HG03108 (cell line): ENCODE measurements at regions not wholly inside any gene's neighbourhood (a gene's known extent, or its start where the extent isn't known, plus 50 kb on each side); places are given as distances from the start of the nearest gene placed in this dataset.

Experiments
- ATAC-seq: cut with Tn5 transposase; IDR thresholded peaks from one replicate; pipeline ENCODE4 v1.9.1; 2021; ENCODE audit warnings: moderate library complexity; ENCODE audit not compliant: unreplicated experiment

DNA sequence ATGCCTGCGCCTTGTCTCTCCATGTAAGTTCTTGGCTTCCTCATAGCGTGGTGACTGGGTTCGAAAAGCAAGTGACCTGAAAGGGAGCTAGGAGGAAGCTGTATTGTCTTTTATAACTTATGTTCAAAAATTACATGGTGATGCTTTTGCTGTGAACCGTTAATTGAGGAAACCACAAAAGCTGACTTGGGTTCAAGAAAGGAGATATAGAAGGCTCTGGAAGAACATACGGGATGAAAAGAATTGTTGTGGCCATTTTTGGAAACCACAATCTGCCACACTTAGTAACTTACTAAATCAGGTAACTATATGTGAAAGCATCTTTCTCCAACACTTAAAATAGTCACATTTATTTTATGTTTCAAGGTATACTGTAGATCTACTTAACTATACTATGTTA lies 177.0 kb upstream of the RBMS1 start:
- ATAC-seq = no peak

DNA sequence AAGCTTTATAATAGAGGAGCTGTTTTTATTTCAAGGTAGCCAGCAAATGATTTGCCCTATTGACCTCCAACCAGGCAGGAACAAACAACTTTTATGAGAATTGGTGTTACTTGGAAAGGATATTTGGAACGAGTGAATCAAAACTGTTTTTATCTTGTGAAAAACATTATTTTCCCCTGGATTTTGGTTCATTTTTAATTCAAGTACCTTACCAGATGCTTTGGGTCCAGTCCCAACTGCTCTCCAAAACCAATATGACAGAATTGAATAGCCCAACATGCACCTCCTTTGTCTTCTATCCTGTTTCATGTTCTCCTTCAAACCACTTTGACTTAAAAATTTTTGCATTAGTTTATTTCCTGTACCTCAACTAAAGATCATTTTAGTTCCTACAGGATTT lies 178.6 kb upstream of the RBMS1 start:
- no peak for ATAC-seq

DNA sequence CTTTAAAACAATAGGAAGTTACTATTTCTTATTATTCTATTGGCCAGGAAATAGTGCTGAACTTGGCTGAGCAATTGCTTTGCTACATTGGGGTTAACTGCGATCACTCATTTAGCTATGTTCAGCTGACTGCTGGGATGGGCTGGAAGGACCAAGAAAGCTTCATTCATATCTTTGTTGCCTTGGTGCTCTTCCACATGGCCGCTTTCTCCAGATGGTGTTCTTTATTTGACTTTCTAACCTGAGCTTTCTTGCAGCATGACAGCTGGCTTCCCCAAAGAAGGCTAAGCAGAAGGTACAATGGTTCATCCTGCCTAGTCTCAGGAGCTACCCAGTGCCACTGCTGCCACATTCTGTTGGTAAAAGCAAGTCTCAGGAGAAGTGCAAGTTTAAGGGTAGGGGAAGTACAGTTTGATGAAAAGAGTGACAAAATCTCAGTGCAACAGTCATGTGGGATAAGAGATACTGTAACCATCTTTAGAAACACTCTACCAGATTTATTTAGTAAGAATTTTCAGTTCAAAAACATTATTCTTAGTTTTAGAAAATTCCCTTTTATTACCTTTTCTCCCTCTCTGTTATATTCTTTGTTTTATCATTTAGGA lies 180.6 kb upstream of the RBMS1 start:
- no peak for ATAC-seq

DNA sequence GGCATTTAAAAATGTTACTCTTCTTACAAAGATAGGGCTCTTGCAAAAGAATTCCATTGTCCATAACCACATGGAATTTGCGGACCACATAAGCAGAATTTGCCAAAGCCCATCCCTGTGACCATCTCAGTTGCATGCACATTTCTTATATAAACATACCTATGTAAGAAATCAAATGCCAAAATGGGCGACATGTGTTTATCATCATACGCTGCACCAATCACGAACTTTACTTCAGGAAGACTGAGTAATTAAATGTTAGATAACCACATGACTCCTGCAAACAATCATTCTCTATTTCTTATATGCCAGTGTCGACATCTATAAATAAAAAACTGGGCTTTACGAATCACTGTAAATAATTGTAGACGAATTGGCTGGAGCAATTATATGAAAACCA lies 186.1 kb upstream of the RBMS1 start:
- no peak for ATAC-seq

DNA sequence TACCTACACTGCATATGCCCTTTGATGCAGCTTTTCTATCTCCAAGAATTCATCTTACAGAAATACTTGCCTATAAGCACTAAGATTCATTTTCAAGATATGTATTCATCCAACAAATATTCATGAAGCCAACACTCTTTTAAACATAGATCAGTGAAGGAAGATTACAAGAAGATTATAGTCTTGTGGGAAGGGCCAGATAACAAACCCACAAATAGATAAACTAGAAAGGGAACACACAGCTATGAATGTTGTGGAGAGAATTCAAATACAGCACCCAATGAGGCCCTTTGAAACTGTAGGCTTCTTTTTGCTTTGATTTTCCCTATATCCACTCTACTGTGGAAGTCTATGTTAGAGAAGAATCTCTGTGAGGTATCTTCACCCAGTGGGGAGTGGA lies 186.7 kb upstream of the RBMS1 start:
- ATAC-seq = no peak

DNA sequence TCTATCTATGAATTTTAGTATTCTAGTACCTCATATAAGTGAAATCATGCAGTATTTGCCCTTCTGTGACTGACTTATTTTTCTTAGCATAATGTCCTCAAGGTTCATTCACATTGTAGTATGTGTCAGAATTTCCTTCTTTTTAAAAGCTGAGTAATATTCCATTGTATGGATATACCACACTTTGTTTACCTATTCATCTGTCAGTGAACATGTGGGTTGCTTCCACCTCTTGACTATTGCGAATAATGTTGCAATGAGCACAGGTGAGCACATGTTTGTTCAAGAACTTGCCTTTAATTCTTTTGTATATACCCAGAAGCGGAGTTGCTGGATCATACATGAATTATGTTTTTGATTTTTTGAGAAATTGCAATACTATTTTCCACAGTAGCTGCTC lies 187.4 kb upstream of the RBMS1 start:
- ATAC-seq = no peak

DNA sequence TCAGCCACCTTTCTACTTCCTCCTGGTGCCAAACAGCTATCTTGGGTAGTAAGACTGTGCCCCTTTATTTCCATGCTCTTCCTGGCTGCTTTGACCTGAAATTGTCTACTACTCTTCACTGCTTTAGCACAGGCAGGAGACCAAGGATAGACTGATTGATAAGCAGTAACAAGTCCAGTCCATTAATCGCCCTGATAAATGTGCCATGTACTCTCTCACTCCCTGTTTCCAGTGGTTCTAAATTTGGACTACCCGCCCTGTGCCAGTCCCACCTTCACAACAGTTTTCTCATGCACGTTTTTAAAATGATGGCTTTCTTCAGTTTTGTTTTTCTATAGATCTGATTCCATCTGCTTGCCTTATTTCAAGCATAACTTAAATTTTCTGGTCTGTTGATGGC lies 189.6 kb upstream of the RBMS1 start:
- no peak for ATAC-seq

DNA sequence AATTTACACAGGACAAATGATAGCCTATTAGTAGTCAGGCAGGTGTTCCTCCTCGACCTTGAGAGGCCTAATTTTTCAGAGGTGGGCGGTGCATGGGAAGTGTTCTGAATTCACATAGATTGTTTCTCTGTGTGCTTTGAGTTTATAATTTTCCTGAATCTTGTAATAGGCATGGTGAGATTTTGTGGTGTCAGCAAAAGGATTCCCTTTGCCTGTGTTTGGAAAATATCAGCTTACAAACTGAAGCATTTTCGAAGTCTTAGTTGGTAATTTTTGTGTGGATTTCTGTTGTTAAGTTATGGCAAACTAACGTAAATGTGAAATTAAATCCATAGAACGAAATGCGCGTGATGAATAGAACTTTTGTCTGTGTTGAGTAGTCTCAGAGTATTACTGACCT lies 194.0 kb upstream of the RBMS1 start:
- ATAC-seq = no peak

DNA sequence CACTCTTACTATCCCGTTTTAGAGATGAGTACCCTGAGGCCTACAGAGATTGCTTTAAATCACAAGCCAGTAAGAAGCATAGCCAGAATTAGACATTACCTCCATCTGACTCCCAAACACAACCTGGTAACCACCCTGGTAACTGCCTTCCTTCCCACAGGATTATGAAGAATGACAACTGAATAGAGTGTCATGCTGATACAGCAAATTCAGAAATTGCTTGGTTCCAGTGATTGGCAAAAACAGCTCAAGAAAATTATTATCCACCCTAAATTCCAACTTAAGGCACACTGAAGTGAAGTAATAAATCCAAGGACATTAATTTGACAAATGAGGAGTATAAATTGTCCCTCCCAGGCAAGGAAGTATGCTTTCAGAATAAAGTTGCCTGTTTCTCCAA lies 195.8 kb upstream of the RBMS1 start:
- no peak for ATAC-seq

DNA sequence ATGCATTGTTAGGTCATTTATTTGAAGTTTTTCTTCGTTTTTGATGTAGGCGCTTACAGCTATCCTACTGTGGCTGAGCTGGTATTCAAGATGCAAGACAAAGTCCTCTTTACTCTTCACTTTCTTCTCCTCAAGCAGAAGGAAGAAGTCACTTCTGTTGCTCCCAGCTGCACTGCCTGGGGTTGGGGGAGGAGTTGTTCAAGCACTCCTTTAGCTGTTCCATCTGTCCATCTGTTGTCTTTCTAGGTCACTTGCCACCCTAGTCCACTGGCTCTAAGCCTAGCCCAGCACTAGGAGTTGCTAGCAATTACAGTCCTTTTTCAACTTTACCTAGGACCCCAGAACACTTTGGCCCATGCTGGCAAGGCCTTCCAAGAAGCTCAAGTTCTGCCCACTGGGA lies 200.6 kb upstream of the RBMS1 start:
- no peak for ATAC-seq

DNA sequence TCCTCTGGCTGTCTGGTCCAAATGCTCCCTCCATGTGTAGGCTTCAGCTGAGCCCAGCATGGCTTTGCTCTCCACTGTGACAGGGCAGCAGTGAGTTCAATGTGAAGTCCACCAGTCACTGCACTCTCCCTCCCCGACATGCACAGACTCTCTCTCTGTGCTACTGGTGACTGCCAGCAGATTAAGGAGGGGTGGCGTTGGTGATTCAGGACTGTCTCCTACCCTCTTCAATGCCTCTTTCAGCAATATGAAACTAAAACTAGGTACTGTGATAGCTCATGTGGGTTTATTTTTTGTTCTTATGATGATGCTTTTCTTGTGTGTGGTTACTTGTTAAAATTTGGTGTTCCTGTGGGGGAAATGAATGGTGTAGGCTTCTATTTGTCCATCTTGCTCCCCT lies 201.0 kb upstream of the RBMS1 start:
- ATAC-seq = no peak

DNA sequence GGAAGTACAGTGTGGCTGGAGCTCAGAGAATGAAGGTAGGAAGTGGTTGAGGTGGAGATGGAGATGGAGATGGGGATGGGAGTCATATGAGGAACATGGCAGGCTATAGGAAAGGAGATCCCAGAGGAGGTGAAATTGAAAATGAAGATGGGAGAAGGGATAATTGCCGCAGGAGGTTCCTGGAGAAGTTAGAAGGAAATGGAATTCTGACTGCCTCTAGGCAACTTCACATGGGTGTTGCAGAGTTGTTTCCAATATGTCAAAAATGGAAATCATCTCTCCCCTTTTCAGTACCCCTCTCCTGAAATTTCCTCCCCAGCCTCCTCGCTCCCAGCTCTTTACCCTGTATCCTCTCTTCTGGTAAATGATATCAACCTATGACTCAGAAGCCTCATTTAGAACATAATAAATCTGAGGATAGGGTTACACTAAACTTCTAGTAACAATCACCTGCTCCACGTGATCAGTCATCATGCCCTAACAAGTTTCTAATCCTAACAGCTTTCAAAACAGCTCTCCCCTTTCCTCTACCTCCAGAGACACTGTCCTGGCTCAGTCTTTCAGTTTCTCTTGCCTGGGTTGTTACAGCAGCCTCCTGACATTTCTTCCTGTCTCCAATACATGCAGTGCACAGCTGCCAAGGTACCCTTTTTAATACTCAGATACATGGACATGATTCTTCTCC lies 201.9 kb upstream of the RBMS1 start:
- no peak for ATAC-seq

DNA sequence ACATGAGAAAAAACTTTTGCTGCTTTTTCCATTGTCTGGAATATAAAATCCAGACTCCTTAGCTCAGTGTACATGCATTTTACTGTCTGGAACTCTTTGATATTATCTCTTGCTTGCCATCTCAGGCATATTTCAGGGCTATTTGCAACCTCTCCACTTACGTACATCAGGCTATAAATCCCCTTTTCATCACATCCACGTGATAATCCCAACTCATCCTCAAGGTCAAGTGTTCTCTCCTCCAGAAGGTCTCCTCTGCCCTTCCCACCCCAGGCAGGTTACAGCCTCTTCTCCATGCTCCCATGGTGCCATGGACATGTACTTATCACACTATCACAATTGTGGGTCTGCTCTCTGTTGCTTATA lies 202.5 kb upstream of the RBMS1 start:
- ATAC-seq = no peak

DNA sequence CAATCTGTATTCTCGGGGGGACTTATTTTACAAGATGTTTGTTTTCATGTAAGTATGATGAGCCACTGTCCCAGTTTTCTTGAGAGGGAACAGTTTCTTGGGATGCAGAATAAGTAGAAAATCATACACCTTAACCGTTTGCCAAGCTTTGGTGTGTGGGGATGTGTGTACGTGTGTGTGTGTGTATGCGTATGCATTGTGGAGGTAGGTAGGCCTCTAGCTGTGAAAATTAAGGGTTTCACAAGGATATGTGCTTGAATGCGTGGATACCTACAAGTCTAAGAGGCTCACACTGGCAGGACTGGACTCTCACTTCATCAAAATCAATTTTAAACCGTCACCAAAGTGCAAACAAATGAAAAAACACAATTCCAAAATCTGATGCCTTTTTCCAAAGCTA lies 204.2 kb upstream of the RBMS1 start:
- ATAC-seq = no peak

DNA sequence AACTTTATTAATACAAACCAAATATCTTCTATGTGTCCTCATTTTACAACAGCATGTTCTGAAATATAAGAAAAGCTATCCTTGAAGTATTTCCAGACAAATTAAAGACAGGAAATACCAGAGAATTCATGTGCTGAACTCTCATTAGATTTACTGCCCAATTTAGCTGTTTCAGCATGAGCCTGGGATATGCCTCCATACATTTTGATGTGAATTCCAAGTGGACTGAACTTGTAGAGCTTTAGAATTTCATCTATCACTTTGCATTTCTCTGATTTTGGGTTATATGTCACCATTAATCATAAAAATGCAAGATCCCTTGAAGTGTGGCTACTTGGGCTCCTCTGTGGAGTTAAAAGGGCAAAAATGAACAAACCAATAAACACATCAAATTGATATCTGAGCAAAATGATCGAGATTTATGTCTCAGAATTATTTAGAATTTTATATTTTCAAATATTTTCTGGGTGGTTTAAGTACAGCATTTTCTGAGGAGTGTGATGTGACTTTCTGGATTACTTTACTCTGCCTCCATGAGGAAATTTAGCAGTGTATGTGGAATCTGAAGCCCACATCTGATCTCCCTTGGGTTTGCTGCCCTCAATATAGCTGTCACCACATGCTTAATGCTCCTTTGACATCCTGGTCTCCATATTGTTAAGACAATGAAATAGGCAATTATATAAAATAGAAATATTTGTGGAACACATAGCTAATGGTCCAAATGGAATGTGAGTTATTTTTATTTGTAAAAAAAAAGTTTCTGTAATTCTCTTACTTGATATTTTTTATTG lies 206.6 kb upstream of the RBMS1 start:
- ATAC-seq = no peak

DNA sequence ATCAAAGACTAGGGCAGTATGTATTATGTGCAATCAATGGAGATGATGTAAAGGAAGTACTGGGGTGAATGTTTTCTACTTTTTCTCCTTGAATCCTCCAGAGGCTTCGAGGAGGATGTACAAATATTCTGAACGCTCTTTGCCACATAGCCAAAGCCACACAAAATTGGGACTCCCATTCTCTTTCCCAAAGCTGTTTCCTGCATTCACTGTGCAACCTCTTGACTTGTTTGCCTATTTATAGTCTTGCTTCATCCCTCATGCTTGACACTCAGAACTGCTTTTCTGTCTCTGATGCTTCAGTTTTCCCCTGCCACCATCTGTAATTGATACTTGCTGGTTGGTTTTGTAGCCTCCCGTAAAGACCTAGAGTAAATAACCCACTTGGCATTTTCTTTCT lies 208.2 kb upstream of the RBMS1 start:
- ATAC-seq = no peak

DNA sequence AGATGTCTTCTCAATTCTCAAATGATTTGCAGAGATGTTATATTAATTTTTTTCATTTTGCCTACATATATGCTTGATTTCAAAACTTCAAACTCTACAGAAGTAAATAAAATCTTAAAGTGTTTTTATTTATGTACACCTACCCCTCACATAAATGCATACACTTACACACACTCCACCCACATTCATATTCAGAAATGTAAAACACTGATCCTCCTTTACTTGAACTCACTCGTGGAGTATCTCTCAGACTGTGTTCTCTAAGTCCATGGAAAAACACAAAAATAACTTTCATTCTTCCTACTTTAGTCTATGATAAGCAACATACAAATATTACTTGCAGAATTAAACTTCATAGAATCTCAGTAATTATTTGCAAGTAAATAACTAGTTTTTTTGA lies 209.1 kb upstream of the RBMS1 start:
- no peak for ATAC-seq

DNA sequence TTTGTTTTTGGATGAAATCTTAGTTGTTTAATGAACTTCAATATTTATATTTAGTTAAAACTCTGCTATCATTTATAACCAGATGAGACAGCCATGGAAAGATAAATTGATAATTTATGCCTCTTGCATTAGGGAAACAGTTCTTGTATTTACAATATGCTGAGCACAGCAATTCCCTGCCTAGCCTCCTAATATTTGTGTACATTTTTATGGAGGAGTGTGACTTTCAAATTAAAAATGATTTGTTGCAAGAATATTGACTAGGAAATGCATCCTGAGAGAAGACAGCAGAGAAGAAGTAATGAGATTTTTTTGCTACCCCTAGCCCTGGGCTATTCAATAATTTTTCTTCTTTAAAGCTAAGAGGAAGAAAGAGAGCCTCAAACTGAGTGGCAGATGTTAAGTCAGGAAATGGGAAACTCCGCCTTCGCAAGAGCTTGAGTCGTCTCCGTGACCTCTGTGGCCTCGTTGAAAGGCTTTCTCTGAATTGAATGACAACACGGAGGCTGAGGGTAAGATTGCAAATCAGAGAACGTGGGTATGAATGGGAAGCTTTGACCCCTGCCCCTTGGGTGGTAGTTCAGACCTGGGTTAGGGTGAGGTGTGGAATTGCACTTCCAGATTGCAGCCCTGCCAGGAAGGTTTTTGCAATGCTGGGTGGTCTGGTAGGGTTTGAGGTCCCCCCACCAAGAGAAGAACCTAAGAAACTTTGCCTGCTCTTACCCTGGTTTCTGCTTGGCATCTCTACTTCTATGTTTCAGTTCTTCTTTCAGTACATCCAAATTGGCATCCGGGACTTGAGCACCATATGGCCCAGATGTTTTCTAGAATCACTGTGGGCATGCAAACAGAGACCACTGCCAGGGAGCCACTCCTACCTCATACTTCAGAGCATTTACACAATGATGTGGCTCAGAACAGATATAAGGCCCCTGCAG lies 210.3 kb upstream of the RBMS1 start:
- peak; percentile 84 for ATAC-seq

DNA sequence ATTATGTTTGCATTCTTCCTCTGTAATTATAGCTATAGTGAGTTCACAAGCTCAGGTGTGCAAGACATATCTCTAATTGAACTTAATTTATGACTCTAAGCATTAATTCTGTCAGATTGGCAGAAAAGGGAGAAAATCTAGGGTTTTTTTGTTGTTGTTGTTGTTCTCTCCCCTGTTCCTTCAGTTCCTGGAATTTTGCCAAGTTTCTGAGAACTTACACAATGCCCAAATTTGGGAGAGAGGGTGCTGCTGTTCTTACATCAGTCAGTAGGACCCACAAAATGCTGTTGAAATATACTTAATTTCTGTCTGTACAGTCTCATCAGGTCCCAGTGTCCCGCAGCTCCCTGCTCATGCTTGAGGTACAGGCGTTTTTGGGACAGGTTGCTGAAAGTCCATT lies 221.8 kb upstream of the RBMS1 start:
- no peak for ATAC-seq

DNA sequence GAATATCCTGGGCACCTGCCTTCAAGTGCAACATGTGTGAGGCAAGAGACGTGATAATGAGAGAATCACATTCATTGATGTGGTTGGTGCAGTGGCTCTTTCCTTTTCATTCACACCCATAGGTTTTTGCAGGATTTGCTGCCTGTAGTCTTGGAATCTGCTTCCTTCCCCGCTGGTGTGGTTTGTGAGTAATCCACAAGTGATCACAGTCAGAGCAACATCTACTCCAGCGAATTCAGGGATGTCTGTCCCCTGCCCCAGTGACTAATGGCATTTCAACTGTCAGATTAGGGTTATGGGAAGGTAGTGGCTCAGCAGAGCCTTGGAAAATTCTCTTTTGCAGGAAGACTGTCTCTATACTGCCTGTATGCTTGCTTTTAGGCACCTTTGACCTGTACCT lies 225.5 kb upstream of the RBMS1 start:
- ATAC-seq = no peak

DNA sequence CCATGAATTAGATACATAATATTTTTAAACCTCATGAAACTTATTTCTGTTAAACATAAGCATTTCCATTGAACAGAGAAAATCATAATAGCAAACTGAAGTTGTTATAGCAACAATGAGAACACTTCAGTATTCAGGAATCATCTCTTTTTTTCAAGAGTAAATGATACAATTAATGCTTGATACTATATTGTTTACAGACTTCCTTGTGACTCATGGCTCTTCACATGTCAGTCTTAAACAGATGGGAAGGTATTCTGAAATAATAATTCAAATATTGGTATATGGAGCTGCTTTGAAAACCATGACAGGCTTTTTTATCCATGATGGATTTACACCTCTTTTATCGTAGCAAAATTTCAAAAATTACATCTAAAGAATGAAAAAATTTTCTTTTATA lies 226.5 kb upstream of the RBMS1 start:
- ATAC-seq = no peak
